ENCODE measurements at regions not wholly inside any gene's neighbourhood (a gene's known extent, or its start where the extent isn't known, plus 50 kb on each side); places are given as distances from the start of the nearest gene placed in this dataset.
A peak's percentile ranks its signal among the peaks of the same experiment; 100 is the strongest.
"Not testable (repeated sequence)": the region's sequence is repeated elsewhere in the genome, so short reads cannot be mapped to it uniquely, and the experiment has no call there.

DNA sequence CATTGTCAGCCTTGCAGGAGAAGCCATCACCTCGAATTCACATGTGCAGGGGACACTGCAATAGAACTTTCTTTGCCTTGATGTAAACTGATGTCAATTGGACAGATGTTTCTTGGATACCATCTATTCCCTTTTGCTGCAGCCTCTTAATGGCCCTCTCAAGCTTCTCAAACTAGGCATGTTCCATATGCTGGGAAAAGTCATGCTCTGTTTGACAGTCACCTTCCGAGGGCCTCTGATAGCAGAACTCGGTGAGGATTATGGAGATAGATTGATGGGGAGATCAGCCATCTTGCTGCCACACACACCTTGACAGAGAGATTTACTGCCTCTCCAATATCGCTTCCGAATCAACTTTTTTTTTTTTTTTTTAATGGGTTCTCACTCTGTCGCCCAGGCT lies 145.8 kb upstream of the NUDT4 start:
- TF ChIP-seq POLR2AphosphoS5 (IDR thresholded peaks at IDR 0.05): no peak
- TF ChIP-seq POLR2A (IDR thresholded peaks at IDR 0.05): no peak
- intact Hi-C loops (cut with DNase I; ENCODE audit: low total_unique reads): no loop called here
- H3K27ac ChIP-seq: no peak overlapping the region
- WGBS, 5 donors: 86 to 96% (median 91%) methylated on average over 6 of the region's 6 CpGs
- no peaks in the 10 kb centered on the region for H3K27me3 ChIP-seq (replicated peaks in 1 of 7)
- H3K4me3 ChIP-seq: no peak overlapping the region
- peaks cover 0 to 4% (median 0%) of the 10 kb centered on the region in 6 donors for H3K4me1 ChIP-seq
- H3K9me3 ChIP-seq: peaks cover 0 to 10% (median 2%) of the 10 kb centered on the region in 8 donors
- H3K36me3 ChIP-seq: no peaks in the 10 kb centered on the region
- no peak for DNase-seq

DNA sequence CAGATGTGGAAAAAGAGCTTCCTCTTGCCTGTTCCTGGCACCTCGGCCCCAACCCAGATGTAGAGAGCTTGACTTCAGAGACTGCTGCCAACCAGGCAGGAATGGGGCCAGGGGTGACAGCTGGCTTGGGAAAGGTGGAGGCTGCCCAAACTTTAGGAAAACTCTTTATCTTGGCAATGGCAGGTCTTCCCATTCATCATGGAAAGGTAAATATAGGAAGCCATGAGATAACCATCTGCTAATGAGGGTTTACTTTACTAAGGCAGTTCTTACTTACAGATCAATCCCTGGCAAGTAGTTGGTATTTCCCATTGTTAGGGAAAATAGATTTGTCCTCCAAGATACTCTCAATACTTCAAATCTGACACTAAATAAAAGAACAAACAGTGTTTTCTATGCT lies 143.1 kb upstream of the NUDT4 start:
- WGBS, 5 donors: 43 to 66% (median 53%) methylated on average over 1 of the region's 1 CpG
- intact Hi-C loops (cut with DNase I; ENCODE audit: low total_unique reads): no loop called here
- Histone ChIP-seq H3K27me3 (replicated peaks in 1 of 7) (no peaks in the 10 kb centered on the region), H3K36me3 (no peaks in the 10 kb centered on the region), H3K9me3 (peaks cover 0 to 25% (median 15%) of the 10 kb centered on the region in 8 donors), H3K4me1 (peaks cover 0 to 4% (median 0%) of the 10 kb centered on the region in 6 donors), H3K27ac (no peak overlapping the region), H3K4me3 (no peak overlapping the region)
- TF ChIP-seq, protein P1, sequence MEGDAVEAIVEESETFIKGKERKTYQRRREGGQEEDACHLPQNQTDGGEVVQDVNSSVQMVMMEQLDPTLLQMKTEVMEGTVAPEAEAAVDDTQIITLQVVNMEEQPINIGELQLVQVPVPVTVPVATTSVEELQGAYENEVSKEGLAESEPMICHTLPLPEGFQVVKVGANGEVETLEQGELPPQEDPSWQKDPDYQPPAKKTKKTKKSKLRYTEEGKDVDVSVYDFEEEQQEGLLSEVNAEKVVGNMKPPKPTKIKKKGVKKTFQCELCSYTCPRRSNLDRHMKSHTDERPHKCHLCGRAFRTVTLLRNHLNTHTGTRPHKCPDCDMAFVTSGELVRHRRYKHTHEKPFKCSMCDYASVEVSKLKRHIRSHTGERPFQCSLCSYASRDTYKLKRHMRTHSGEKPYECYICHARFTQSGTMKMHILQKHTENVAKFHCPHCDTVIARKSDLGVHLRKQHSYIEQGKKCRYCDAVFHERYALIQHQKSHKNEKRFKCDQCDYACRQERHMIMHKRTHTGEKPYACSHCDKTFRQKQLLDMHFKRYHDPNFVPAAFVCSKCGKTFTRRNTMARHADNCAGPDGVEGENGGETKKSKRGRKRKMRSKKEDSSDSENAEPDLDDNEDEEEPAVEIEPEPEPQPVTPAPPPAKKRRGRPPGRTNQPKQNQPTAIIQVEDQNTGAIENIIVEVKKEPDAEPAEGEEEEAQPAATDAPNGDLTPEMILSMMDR (IDR thresholded peaks at IDR 0.05 in 8 of 11, conservative IDR thresholded peaks at IDR 0.05 in 3 of 11): no peak
- no peak for TF ChIP-seq POLR2A (IDR thresholded peaks at IDR 0.05)
- TF ChIP-seq POLR2AphosphoS5 (IDR thresholded peaks at IDR 0.05): no peak
- DNase-seq: peak; percentile 54

DNA sequence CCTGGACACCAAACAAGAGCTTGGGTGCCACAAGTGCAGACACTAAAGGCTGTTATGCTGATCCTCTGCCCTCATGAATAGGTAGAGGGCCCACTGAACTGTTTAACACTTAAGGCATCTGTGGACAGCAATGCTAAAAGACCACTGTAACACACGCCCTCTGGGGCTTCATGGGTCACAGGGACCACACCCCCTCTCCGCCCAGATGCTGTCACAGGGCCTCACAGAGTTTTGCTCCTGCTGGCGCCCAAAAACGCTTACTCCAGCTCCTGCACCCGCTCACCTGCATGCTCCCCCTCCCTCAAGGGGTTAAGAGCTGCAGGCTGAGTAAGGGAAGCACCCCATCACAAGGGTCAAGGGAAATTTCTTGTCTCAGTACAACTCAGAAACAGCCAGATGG lies 141.8 kb upstream of the NUDT4 start:
- DNase-seq: peak; percentile 62
- peaks cover 0 to 30% (median 20%) of the 10 kb centered on the region in 8 donors for H3K9me3 ChIP-seq
- TF ChIP-seq POLR2AphosphoS5 (IDR thresholded peaks at IDR 0.05): no peak
- no peak for TF ChIP-seq POLR2A (IDR thresholded peaks at IDR 0.05)
- TF ChIP-seq, protein P1 (IDR thresholded peaks at IDR 0.05 in 8 of 11, conservative IDR thresholded peaks at IDR 0.05 in 3 of 11): no peak
- H3K36me3 ChIP-seq: no peaks in the 10 kb centered on the region
- H3K27ac ChIP-seq: no peak overlapping the region
- intact Hi-C loops (cut with DNase I; ENCODE audit: low total_unique reads): no loop called here
- WGBS, 5 donors: 92 to 98% (median 95%) methylated on average over 5 of the region's 5 CpGs; no CpG with 5 or more reads in 1 of the 5 donors
- H3K27me3 ChIP-seq (replicated peaks in 1 of 7): no peaks in the 10 kb centered on the region
- no peak overlapping the region for H3K4me3 ChIP-seq
- H3K4me1 ChIP-seq: no peaks in the 10 kb centered on the region

DNA sequence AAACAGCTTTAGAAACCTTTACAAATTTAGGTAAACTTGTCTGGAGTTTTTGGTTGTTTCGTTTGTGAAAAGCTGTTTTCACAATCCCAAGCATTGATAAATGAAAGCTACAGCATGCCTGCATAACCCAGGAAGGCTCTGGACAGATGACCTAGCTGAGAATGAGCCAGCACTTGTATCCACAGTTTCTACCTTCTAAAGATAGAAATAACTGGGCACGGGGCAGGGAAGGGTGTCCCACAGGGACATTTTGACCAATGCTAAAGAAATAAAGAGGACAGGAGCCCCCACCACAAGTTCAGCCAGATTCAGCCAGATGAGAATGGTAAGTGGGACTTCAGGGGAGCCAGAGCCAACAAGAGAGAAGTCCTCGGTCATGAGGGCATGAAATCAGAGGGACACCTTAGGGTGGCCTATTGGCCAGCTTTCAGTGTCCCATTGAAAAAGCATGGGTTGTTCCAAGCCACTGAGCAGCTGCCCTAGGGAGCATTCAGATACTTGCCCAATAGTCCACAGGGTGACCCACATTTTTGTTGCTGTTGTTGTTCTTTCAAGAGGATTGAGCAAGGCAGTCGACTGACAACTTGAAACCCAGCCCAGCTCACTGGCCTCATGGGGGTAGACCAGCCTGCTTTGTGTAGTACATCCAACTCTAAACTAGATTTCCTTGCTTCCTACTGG lies 140.3 kb upstream of the NUDT4 start:
- intact Hi-C loops (cut with DNase I; ENCODE audit: low total_unique reads): no loop called here
- WGBS, 5 donors: 77 to 90% (median 82%) methylated on average over 4 of the region's 4 CpGs
- Histone ChIP-seq H3K4me3 (no peak overlapping the region), H3K27ac (peak overlapping the region in 1 of 8 donors; percentile 68), H3K9me3 (peaks cover 0 to 30% (median 20%) of the 10 kb centered on the region in 8 donors), H3K27me3 (replicated peaks in 1 of 7) (no peaks in the 10 kb centered on the region), H3K4me1 (peaks cover 0 to 7% (median 3%) of the 10 kb centered on the region in 6 donors), H3K36me3 (no peaks in the 10 kb centered on the region)
- TF ChIP-seq, protein P1 (IDR thresholded peaks at IDR 0.05 in 8 of 11, conservative IDR thresholded peaks at IDR 0.05 in 3 of 11): no peak
- no peak for TF ChIP-seq POLR2AphosphoS5 (IDR thresholded peaks at IDR 0.05)
- no peak for TF ChIP-seq POLR2A (IDR thresholded peaks at IDR 0.05)
- no peak for DNase-seq

DNA sequence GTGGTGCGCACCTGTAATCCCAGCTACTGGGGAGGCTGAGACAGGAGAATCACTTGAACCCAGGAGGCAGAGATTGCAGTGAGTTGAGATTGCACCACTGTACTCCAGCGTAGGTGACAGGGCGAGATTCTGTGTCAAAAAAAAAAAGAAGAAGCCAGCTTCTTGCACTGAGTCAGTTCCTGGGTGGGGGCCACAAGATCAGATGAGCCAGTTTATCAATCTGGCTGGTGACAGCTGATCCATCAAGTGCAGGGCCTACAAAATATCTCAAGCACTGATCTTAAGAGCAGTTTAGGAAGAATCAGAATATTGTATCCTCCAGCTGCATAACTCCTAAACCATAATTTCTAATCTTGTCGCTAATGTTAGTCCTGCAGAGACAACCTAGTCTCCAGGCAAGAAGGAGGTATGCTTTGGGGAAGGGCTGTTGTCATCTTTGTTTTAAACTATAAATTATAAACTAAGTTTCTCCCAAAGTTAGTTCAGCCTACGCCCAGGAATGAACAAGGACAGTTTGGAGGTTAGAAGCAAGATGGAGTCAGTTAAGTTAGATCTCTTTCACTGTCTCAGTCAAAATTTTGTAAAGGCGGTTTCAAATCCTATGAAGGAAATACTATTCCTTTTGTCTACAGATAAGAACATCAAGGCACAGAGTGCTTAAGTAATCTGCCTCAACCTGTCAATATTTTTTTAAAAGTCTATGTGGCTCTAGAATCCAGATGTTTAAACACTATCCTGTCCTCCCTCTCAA lies 139.0 kb upstream of the NUDT4 start:
- intact Hi-C loops (cut with DNase I; ENCODE audit: low total_unique reads): not testable (repeated sequence)
- 82 to 98% (median 89%) methylated on average over 6 of the region's 6 CpGs for WGBS, 5 donors

DNA sequence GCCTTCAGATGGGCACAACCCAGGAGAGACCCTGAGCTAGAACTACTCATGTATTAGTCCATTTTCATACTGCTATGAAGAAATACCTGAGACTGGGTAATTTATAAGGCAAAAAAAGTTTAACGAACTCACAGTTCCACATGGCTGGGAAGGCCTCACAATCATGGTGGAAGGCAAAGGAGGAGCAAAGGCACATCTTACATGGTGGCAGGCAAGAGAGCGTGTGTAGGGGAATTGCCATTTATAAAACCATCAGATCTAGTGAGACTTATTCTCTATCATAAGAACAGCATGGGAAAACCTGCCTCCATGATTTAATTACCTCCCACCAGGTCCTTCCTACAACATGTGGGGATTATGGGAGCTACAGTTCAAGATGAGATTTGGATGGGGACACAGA lies 137.9 kb upstream of the NUDT4 start:
- H3K4me1 ChIP-seq: peaks cover 13 to 32% (median 24%) of the 10 kb centered on the region in 6 donors
- H3K27ac ChIP-seq; H3K4me3 ChIP-seq; H3K27me3 ChIP-seq (replicated peaks in 1 of 7); DNase-seq; intact Hi-C loops (cut with DNase I; ENCODE audit: low total_unique reads); H3K36me3 ChIP-seq: not testable (repeated sequence)
- 94 to 98% (median 97%) methylated on average over 2 of the region's 2 CpGs for WGBS, 5 donors
- peaks cover 0 to 30% (median 20%) of the 10 kb centered on the region in 8 donors for H3K9me3 ChIP-seq

More for the DNA sequence above, 139.0 kb upstream of the NUDT4 start:
- H3K4me1 ChIP-seq: peaks cover 3 to 21% (median 13%) of the 10 kb centered on the region in 6 donors
- peak overlapping the region in 2 of 8 donors; percentile 28 to 68 for H3K27ac ChIP-seq
- H3K4me3 ChIP-seq; H3K36me3 ChIP-seq; DNase-seq; H3K27me3 ChIP-seq (replicated peaks in 1 of 7): not testable (repeated sequence)
- peaks cover 0 to 30% (median 20%) of the 10 kb centered on the region in 8 donors for H3K9me3 ChIP-seq

Data from spleen (tissue), 11 donors.